HUES64 (cell line): ENCODE measurements at regions not wholly inside any gene's neighbourhood (a gene's known extent, or its start where the extent isn't known, plus 50 kb on each side); places are given as distances from the start of the nearest gene placed in this dataset.

Experiments
- H3K27ac ChIP-seq: 2 replicates; pipeline ENCODE4 v1.7.0; 2013; ENCODE audit warnings: low read depth, low read length, inconsistent platforms
- H3K27me3 ChIP-seq: 2 replicates; pipeline ENCODE4 v1.6.1; 2013; ENCODE audit warnings: mild to moderate bottlenecking, low read length; ENCODE audit not compliant: insufficient read depth
- H3K36me3 ChIP-seq: 2 replicates; pipeline ENCODE4 v1.6.1; 2013; ENCODE audit warnings: mild to moderate bottlenecking, low read length; ENCODE audit not compliant: insufficient read depth
- H3K4me1 ChIP-seq: 2 replicates; pipeline ENCODE4 v1.6.1; 2013; ENCODE audit warnings: mild to moderate bottlenecking, low read length, moderate library complexity; ENCODE audit not compliant: insufficient read depth
- H3K4me3 ChIP-seq: 2 replicates; pipeline ENCODE4 v1.5.1; 2013; ENCODE audit warnings: mild to moderate bottlenecking, low read length, moderate library complexity
- H3K9ac ChIP-seq: 2 replicates; pipeline ENCODE4 v1.6.1; 2013; ENCODE audit warnings: mild to moderate bottlenecking, low read depth, low read length
- H3K9me3 ChIP-seq: 2 replicates; pipeline ENCODE4 v1.6.1; 2013; ENCODE audit warnings: low read depth, low read length; ENCODE audit not compliant: insufficient read depth
- WGBS: fragments of 150-250, 120-280 bp; methylation state at CpG from one replicate; pipeline ENCODE4 v1.1.7; 2013; ENCODE audit warnings: missing lambda C conversion rate; 5-methylcytosine and 5-hydroxymethylcytosine counted together

- H3K36me3 ChIP-seq: no peaks in the 10 kb centered on the region
- H3K27me3 ChIP-seq: no peaks in the 10 kb centered on the region
- H3K4me1 ChIP-seq: no peaks in the 10 kb centered on the region
- H3K27ac ChIP-seq: no peak overlapping the region
- WGBS: 93% methylated on average over 13 of the region's 13 CpGs
- H3K9ac ChIP-seq: no peak overlapping the region
- H3K4me3 ChIP-seq: no peak overlapping the region
- H3K9me3 ChIP-seq: no peaks in the 10 kb centered on the region
Observed at GRCh38 chr17:77592106-77592865, 366.2 kb upstream of the TNRC6C start.

- Histone ChIP-seq H3K36me3 (no peaks in the 10 kb centered on the region), H3K27me3 (no peaks in the 10 kb centered on the region), H3K9ac (no peak overlapping the region), H3K9me3 (no peaks in the 10 kb centered on the region), H3K27ac (no peak overlapping the region), H3K4me3 (no peak overlapping the region), H3K4me1 (no peaks in the 10 kb centered on the region)
- 94% methylated on average over 5 of the region's 5 CpGs for WGBS
Observed at GRCh38 chr17:77593081-77593480, 365.4 kb upstream of the TNRC6C start.

- no peak overlapping the region for H3K4me3 ChIP-seq
- H3K4me1 ChIP-seq: no peaks in the 10 kb centered on the region
- H3K27me3 ChIP-seq: no peaks in the 10 kb centered on the region
- H3K27ac ChIP-seq: no peak overlapping the region
- H3K9me3 ChIP-seq: no peaks in the 10 kb centered on the region
- no peak overlapping the region for H3K9ac ChIP-seq
- no peaks in the 10 kb centered on the region for H3K36me3 ChIP-seq
- WGBS: 94% methylated on average over 7 of the region's 7 CpGs
Observed at GRCh38 chr17:77594416-77595209, 363.9 kb upstream of the TNRC6C start.

- WGBS: 86% methylated on average over 22 of the region's 22 CpGs
Observed at GRCh38 chr17:77596491-77597417, 361.7 kb upstream of the TNRC6C start.

GRCh38 chr17:77597418-77598240 is 360.9 kb upstream of the TNRC6C start:
- no peak overlapping the region for H3K9ac ChIP-seq
- no peaks in the 10 kb centered on the region for H3K4me1 ChIP-seq
- H3K36me3 ChIP-seq: no peaks in the 10 kb centered on the region
- 90% methylated on average over 19 of the region's 19 CpGs for WGBS
- no peak overlapping the region for H3K4me3 ChIP-seq
- H3K9me3 ChIP-seq: no peaks in the 10 kb centered on the region
- H3K27ac ChIP-seq: no peak overlapping the region
- H3K27me3 ChIP-seq: no peaks in the 10 kb centered on the region

More at GRCh38 chr17:77596491-77597417, 361.7 kb upstream of the TNRC6C start:
- H3K9ac ChIP-seq: no peak overlapping the region
- no peak overlapping the region for H3K27ac ChIP-seq
- H3K27me3 ChIP-seq: no peaks in the 10 kb centered on the region
- H3K36me3 ChIP-seq: no peaks in the 10 kb centered on the region
- no peaks in the 10 kb centered on the region for H3K4me1 ChIP-seq
- H3K9me3 ChIP-seq: no peaks in the 10 kb centered on the region
- no peak overlapping the region for H3K4me3 ChIP-seq

- H3K27me3 ChIP-seq: no peaks in the 10 kb centered on the region
Observed at GRCh38 chr17:77598241-77598620, 360.3 kb upstream of the TNRC6C start.

GRCh38 chr17:77599699-77600098 is 358.8 kb upstream of the TNRC6C start:
- Histone ChIP-seq H3K9ac (no peak overlapping the region), H3K9me3 (no peaks in the 10 kb centered on the region), H3K27ac (no peak overlapping the region), H3K4me3 (no peak overlapping the region), H3K27me3 (no peaks in the 10 kb centered on the region), H3K36me3 (no peaks in the 10 kb centered on the region), H3K4me1 (no peaks in the 10 kb centered on the region)

More at GRCh38 chr17:77598241-77598620, 360.3 kb upstream of the TNRC6C start:
- Histone ChIP-seq H3K27ac (no peak overlapping the region), H3K9ac (no peak overlapping the region), H3K4me1 (no peaks in the 10 kb centered on the region), H3K36me3 (no peaks in the 10 kb centered on the region), H3K9me3 (no peaks in the 10 kb centered on the region), H3K4me3 (no peak overlapping the region)
- WGBS: 88% methylated on average over 4 of the region's 4 CpGs

GRCh38 chr17:77600346-77600745 is 358.2 kb upstream of the TNRC6C start:
- no peaks in the 10 kb centered on the region for H3K27me3 ChIP-seq
- H3K9me3 ChIP-seq: no peaks in the 10 kb centered on the region
- H3K36me3 ChIP-seq: no peaks in the 10 kb centered on the region
- H3K9ac ChIP-seq: no peak overlapping the region
- H3K4me3 ChIP-seq: no peak overlapping the region
- H3K4me1 ChIP-seq: no peaks in the 10 kb centered on the region
- H3K27ac ChIP-seq: no peak overlapping the region
- WGBS: 89% methylated on average over 9 of the region's 9 CpGs

- no peaks in the 10 kb centered on the region for H3K27me3 ChIP-seq
- no peaks in the 10 kb centered on the region for H3K9me3 ChIP-seq
- no peaks in the 10 kb centered on the region for H3K4me1 ChIP-seq
- H3K27ac ChIP-seq: no peak overlapping the region
- H3K9ac ChIP-seq: no peak overlapping the region
- no peaks in the 10 kb centered on the region for H3K36me3 ChIP-seq
- 90% methylated on average over 17 of the region's 18 CpGs for WGBS
- no peak overlapping the region for H3K4me3 ChIP-seq
Observed at GRCh38 chr17:77601054-77601979, 357.2 kb upstream of the TNRC6C start.
